ENCODE measurements at regions not wholly inside any gene's neighbourhood (a gene's known extent, or its start where the extent isn't known, plus 50 kb on each side); places are given as distances from the start of the nearest gene placed in this dataset.

DNA sequence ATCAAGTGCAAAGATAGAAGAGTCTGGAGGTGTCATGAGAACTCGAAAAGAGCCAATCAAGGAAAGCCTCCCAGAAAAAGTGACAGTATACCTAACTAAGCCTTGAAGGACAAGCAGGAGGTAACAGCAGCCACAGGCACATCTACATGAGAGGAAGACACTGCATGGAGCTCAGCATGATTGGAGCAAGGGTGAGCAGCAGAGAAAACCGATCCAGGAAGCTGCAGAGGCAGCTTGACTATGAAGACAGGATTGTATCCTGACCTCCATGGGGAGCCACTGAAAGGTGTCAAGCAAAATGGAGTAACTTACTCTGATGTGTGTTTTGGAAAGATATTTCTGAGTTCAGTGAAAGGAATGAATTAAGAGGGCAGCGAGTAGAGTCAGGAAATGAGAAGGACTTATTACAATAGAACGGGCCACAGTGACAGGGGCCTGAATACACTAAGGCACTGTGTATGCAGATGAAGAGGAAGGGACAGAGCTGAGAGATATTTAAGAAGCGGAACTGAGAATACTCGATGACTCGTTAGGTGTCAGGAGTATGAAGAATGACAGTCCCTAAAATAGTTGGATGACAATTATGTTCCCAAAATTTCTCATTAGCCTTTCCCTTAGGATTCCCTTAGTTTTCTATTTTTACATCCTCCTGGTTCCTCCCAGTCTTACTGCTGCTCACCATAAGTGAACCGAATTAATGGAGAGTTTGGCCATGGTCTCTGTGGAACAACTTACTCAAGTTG, 139.3 kb upstream of the NFIA start:
- TF ChIP-seq, protein P1, sequence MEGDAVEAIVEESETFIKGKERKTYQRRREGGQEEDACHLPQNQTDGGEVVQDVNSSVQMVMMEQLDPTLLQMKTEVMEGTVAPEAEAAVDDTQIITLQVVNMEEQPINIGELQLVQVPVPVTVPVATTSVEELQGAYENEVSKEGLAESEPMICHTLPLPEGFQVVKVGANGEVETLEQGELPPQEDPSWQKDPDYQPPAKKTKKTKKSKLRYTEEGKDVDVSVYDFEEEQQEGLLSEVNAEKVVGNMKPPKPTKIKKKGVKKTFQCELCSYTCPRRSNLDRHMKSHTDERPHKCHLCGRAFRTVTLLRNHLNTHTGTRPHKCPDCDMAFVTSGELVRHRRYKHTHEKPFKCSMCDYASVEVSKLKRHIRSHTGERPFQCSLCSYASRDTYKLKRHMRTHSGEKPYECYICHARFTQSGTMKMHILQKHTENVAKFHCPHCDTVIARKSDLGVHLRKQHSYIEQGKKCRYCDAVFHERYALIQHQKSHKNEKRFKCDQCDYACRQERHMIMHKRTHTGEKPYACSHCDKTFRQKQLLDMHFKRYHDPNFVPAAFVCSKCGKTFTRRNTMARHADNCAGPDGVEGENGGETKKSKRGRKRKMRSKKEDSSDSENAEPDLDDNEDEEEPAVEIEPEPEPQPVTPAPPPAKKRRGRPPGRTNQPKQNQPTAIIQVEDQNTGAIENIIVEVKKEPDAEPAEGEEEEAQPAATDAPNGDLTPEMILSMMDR (tag by site-specific recombination; IDR thresholded peaks at IDR 0.05) = no peak
- TF ChIP-seq, protein P2, sequence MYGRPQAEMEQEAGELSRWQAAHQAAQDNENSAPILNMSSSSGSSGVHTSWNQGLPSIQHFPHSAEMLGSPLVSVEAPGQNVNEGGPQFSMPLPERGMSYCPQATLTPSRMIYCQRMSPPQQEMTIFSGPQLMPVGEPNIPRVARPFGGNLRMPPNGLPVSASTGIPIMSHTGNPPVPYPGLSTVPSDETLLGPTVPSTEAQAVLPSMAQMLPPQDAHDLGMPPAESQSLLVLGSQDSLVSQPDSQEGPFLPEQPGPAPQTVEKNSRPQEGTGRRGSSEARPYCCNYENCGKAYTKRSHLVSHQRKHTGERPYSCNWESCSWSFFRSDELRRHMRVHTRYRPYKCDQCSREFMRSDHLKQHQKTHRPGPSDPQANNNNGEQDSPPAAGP (tag by site-specific recombination; IDR thresholded peaks at IDR 0.05) = no peak
- no peak for TF ChIP-seq ZNF391 (tag by site-specific recombination; IDR thresholded peaks at IDR 0.05; ENCODE audit: borderline replicate concordance, low read depth)
- no peak for TF ChIP-seq ZNF311 (tag by site-specific recombination; IDR thresholded peaks at IDR 0.05; ENCODE audit: borderline replicate concordance)

All from HEK293 (cell line).